H1 (cell line): ENCODE measurements at regions not wholly inside any gene's neighbourhood (a gene's known extent, or its start where the extent isn't known, plus 50 kb on each side); places are given as distances from the start of the nearest gene placed in this dataset.

Experiments used
- CTCF ChIA-PET: fragments of 300-600 bp; sonication (Branson Sonifier 250); formaldehyde crosslinking; loops from one replicate; lab custom pipeline; 2021; ENCODE audit not compliant: partially characterized antibody; lab: Charles Lee
- POLR2A ChIA-PET: fragments of 300-600 bp; sonication (Branson Sonifier 250); formaldehyde crosslinking; loops from one replicate; lab custom pipeline; 2021; ENCODE audit warnings: inconsistent platforms; ENCODE audit not compliant: partially characterized antibody; lab: Charles Lee
- DNase-seq, 2 experiments: peaks; one replicate each; pipeline versions ENCODE4 v3.0.0 to v3.0.0-alpha.2; 2010 to 2022; ENCODE audit warnings: low spot score in 2 of 2, low read depth in 1 of 2, mixed read lengths in 1 of 2
- FAIRE-seq: peaks from 2 replicates; lab custom pipeline; 2011; peaks lifted over from hg19 to GRCh38; lab: Jason Lieb, UNC
- H2AFZ ChIP-seq: 2 replicates; pipeline ENCODE4 v1.8.1; 2012; ENCODE audit warnings: low read length, inconsistent platforms
- H2AK5ac ChIP-seq: 2 replicates; pipeline ENCODE4 v1.6.1; 2013; ENCODE audit warnings: low read depth, low read length
- H2BK120ac ChIP-seq: replicated peaks from 2 replicates; pipeline ENCODE3; 2013; ENCODE audit warnings: low read depth, low read length, inconsistent platforms
- H2BK12ac ChIP-seq: 2 replicates; pipeline ENCODE4 v1.6.1; 2013; ENCODE audit warnings: low read depth, low read length
- H2BK15ac ChIP-seq: 2 replicates; pipeline ENCODE4 v1.6.1; 2013; ENCODE audit warnings: low read length
- H2BK20ac ChIP-seq: 2 replicates; pipeline ENCODE4 v1.6.1; 2013; ENCODE audit warnings: low read length
- H2BK5ac ChIP-seq: 2 replicates; pipeline ENCODE4 v1.6.1; 2013; ENCODE audit warnings: low read depth, low read length
- H3K14ac ChIP-seq: 2 replicates; pipeline ENCODE4 v1.6.1; 2013; ENCODE audit warnings: inconsistent platforms; ENCODE audit not compliant: insufficient read length
- H3K18ac ChIP-seq: 2 replicates; pipeline ENCODE4 v1.6.1; 2013; ENCODE audit warnings: low read length; ENCODE audit errors: extremely low read depth
- H3K23ac ChIP-seq: 2 replicates; pipeline ENCODE4 v1.6.1; 2013; ENCODE audit warnings: inconsistent platforms; ENCODE audit not compliant: insufficient read length
- H3K23me2 ChIP-seq: 2 replicates; pipeline ENCODE4 v1.6.1; 2013; ENCODE audit warnings: low read depth, low read length
- H3K27ac ChIP-seq: 2 replicates; pipeline ENCODE4 v1.6.1; 2011; ENCODE audit warnings: low read depth, low read length, inconsistent platforms
- H3K27me3 ChIP-seq, 4 experiments: replicated peaks in 1 of 4; 1 replicate in 1 of 4; 2 replicates in 3 of 4; pipeline versions ENCODE4 v1.6.1 to v1.8.1; 2011 to 2013; ENCODE audit warnings: low read length in 3 of 4, mild to moderate bottlenecking in 3 of 4, inconsistent platforms in 2 of 4, mixed read lengths in 2 of 4, moderate library complexity in 1 of 4; ENCODE audit not compliant: control insufficient read depth in 3 of 4, insufficient read depth in 3 of 4; ENCODE audit errors: extremely low read depth in 1 of 4
- H3K36me3 ChIP-seq, 4 experiments: 2 replicates each; pipeline versions ENCODE4 v1.6.1 to v1.8.1; 2011 to 2013; ENCODE audit warnings: mild to moderate bottlenecking in 4 of 4, low read length in 3 of 4, moderate library complexity in 2 of 4, control low read depth in 1 of 4, inconsistent platforms in 1 of 4; ENCODE audit not compliant: insufficient read depth in 4 of 4, control insufficient read depth in 2 of 4
- H3K4ac ChIP-seq: replicated peaks from 2 replicates; pipeline ENCODE3; 2013; ENCODE audit warnings: low read length, low read depth, mixed read lengths, inconsistent platforms; ENCODE audit not compliant: insufficient read length
- H3K4me1 ChIP-seq, 4 experiments: replicated peaks in 1 of 4; 1 replicate in 1 of 4; 2 replicates in 3 of 4; pipeline versions ENCODE4 v1.6.1 to v1.8.1; 2011 to 2013; ENCODE audit warnings: low read length in 3 of 4, inconsistent platforms in 2 of 4, mixed read lengths in 1 of 4; ENCODE audit not compliant: insufficient read depth in 4 of 4, control insufficient read depth in 3 of 4
- H3K4me2 ChIP-seq, 2 experiments: 2 replicates each; pipeline versions ENCODE4 v1.6.1 to v1.8.1; 2011 to 2013; ENCODE audit warnings: low read depth in 2 of 2, low read length in 2 of 2, control low read depth in 1 of 2, inconsistent platforms in 1 of 2, mild to moderate bottlenecking in 1 of 2; ENCODE audit not compliant: insufficient read depth in 1 of 2
- H3K4me3 ChIP-seq, 4 experiments: fragments of 200-600, 300-600 bp in 1 of 4; sonication (generic), shearing (Covaris generic), sonication (Bioruptor Twin) in 1 of 4; 2 replicates each; pipeline versions ENCODE4 v1.5.1 to v1.8.1; 2011 to 2016; ENCODE audit warnings: low read length in 4 of 4, low read depth in 3 of 4, control low read depth in 2 of 4, inconsistent platforms in 2 of 4, mild to moderate bottlenecking in 2 of 4, mixed read lengths in 1 of 4, moderate library complexity in 1 of 4; ENCODE audit not compliant: insufficient read depth in 2 of 4; ENCODE audit errors: extremely low read depth in 1 of 4
- H3K56ac ChIP-seq: replicated peaks from 2 replicates; pipeline ENCODE3; 2013; ENCODE audit warnings: low read depth, mild to moderate bottlenecking, mixed read lengths, low read length, inconsistent platforms; ENCODE audit not compliant: insufficient read length
- H3K79me1 ChIP-seq: 2 replicates; pipeline ENCODE4 v1.6.1; 2013; ENCODE audit warnings: low read depth, low read length, control low read depth
- H3K79me2 ChIP-seq, 2 experiments: 2 replicates each; pipeline versions ENCODE4 v1.6.1 to v1.8.1; 2012 to 2013; ENCODE audit warnings: low read length in 2 of 2, mild to moderate bottlenecking in 2 of 2, inconsistent platforms in 1 of 2; ENCODE audit not compliant: insufficient read depth in 2 of 2, control insufficient read depth in 1 of 2
- H3K9ac ChIP-seq, 4 experiments: replicated peaks in 1 of 4; 1 replicate in 1 of 4; 2 replicates in 3 of 4; pipeline versions ENCODE4 v1.6.1 to v1.8.1; 2011 to 2013; ENCODE audit warnings: low read depth in 3 of 4, low read length in 3 of 4, control low read depth in 2 of 4, mild to moderate bottlenecking in 2 of 4, moderate library complexity in 2 of 4, inconsistent platforms in 1 of 4; ENCODE audit errors: extremely low read depth in 1 of 4
- H3K9me3 ChIP-seq, 2 experiments: 2 replicates each; pipeline versions ENCODE4 v1.6.1 to v1.8.1; 2012 to 2013; ENCODE audit warnings: mild to moderate bottlenecking in 2 of 2, moderate library complexity in 2 of 2, control low read depth in 1 of 2, inconsistent platforms in 1 of 2, low read depth in 1 of 2, low read length in 1 of 2, mixed read lengths in 1 of 2; ENCODE audit not compliant: insufficient read depth in 2 of 2
- H4K20me1 ChIP-seq, 2 experiments: replicated peaks in 1 of 2; 2 replicates each; pipeline versions ENCODE3 to v1.8.1; 2011 to 2013; ENCODE audit warnings: inconsistent platforms in 2 of 2, low read length in 2 of 2, mild to moderate bottlenecking in 1 of 2; ENCODE audit not compliant: insufficient read depth in 2 of 2, control insufficient read depth in 1 of 2
- H4K5ac ChIP-seq: 2 replicates; pipeline ENCODE4 v1.6.1; 2013; ENCODE audit warnings: low read length, low read depth, mixed read lengths, inconsistent platforms; ENCODE audit not compliant: insufficient read length
- H4K8ac ChIP-seq: 2 replicates; pipeline ENCODE4 v1.8.0; 2013; ENCODE audit warnings: mild to moderate bottlenecking, moderate library complexity, low read length, inconsistent platforms; ENCODE audit not compliant: insufficient read depth; ENCODE audit errors: extremely low read depth
- H4K91ac ChIP-seq: replicated peaks from 2 replicates; pipeline ENCODE3; 2013; ENCODE audit warnings: low read length, mixed read lengths, inconsistent platforms; ENCODE audit not compliant: insufficient read length
- FOSL1 ChIP-seq: IDR thresholded peaks from 2 replicates; pipeline ENCODE4 v1.6.1; 2011; ENCODE audit warnings: mild to moderate bottlenecking, low read depth, low read length, moderate library complexity; ENCODE audit not compliant: insufficient read depth
- GABPA ChIP-seq: IDR thresholded peaks from 2 replicates; pipeline ENCODE4 v1.6.1; 2011; ENCODE audit warnings: mild to moderate bottlenecking, low read length, moderate library complexity, borderline replicate concordance; ENCODE audit not compliant: insufficient read depth
- HDAC2 ChIP-seq, 2 experiments: fragments of 300-600 bp in 1 of 2; sonication (generic) in 1 of 2; IDR thresholded peaks; 2 replicates each; pipeline ENCODE4 v1.6.1; 2011 to 2012; ENCODE audit warnings: low read depth in 2 of 2, low read length in 2 of 2, mild to moderate bottlenecking in 2 of 2, moderate library complexity in 2 of 2, borderline replicate concordance in 1 of 2, inconsistent platforms in 1 of 2
- KDM4A ChIP-seq: IDR thresholded peaks from one replicate; pipeline ENCODE4 v1.7.1; 2012; ENCODE audit warnings: low read depth, mild to moderate bottlenecking, moderate library complexity, low read length, inconsistent platforms; ENCODE audit not compliant: severe bottlenecking
- NANOG ChIP-seq: IDR thresholded peaks from 2 replicates; pipeline ENCODE4 v1.6.1; 2011; ENCODE audit warnings: low read length, low read depth, mild to moderate bottlenecking, inconsistent platforms; ENCODE audit not compliant: insufficient read depth, poor library complexity, severe bottlenecking
- POLR2A ChIP-seq, 2 experiments: IDR thresholded peaks; 1 replicate in 1 of 2; 2 replicates in 1 of 2; pipeline ENCODE4 v1.6.1; 2011; ENCODE audit warnings: low read depth in 2 of 2, low read length in 2 of 2, mild to moderate bottlenecking in 2 of 2; ENCODE audit errors: control extremely low read depth in 1 of 2
- POU5F1 ChIP-seq: IDR thresholded peaks from 2 replicates; pipeline ENCODE4 v1.6.1; 2011; ENCODE audit warnings: low read depth, mild to moderate bottlenecking, low read length, moderate library complexity
- RFX5 ChIP-seq: IDR thresholded peaks from 2 replicates; pipeline ENCODE4 v1.6.1; 2011; ENCODE audit warnings: low read depth, low read length, improper control_type of control experiment, borderline replicate concordance
- RNF2 ChIP-seq: fragments of 200-900, 300-1000 bp; sonication (generic); IDR thresholded peaks from 2 replicates; pipeline ENCODE4 v1.7.1; 2016; ENCODE audit warnings: borderline replicate concordance, low read depth, mild to moderate bottlenecking, antibody characterized with exemption, low read length; ENCODE audit not compliant: poor library complexity, severe bottlenecking; ENCODE audit errors: missing control alignments
- SIX5 ChIP-seq: IDR thresholded peaks from 2 replicates; pipeline ENCODE4 v1.6.1; 2011; ENCODE audit warnings: mild to moderate bottlenecking, low read depth, low read length
- WGBS, 2 experiments: shearing (Covaris generic) in 1 of 2; methylation state at CpG; one replicate each; pipeline versions ENCODE4 v1.1.6 to v1.1.7; 2013 to 2015; ENCODE audit warnings: low lambda C conversion rate in 2 of 2, mixed read lengths in 2 of 2, inconsistent platforms in 1 of 2, low coverage in 1 of 2, missing lambda C conversion rate in 1 of 2; ENCODE audit not compliant: insufficient replicate concordance in 2 of 2, insufficient coverage in 1 of 2, insufficient read length in 1 of 2; ENCODE audit errors: extremely low coverage in 1 of 2, missing lambda C conversion rate in 1 of 2; 5-methylcytosine and 5-hydroxymethylcytosine counted together
- TF ChIP-seq, protein P1 (sequence below): IDR thresholded peaks from 2 replicates; pipeline ENCODE4 v1.6.1; 2011; ENCODE audit warnings: low read length, improper control_type of control experiment

DNA sequence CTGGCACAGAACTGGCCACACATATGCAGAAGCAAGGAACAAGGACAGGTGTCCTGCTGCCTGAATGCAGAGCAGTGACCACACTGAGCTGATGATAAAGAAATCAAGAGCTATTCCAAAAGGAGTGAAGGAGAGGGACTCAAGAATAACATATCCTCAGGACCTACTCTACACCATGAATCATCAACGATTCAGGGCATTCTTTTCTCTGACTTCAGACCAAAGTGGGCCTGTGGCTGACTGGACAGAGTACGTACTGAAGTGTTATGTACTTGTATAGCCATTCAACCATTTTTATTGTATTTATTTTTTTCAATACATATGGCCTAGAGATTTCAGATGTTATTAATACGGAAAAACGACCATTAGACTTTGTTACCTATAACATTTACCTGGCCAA is 177.5 kb upstream of the TMTC1 start:
- Histone ChIP-seq H2AFZ (no peak overlapping the region), H3K4me2 (no peak overlapping the region), H4K20me1 (no peaks in the 10 kb centered on the region), H3K9ac (no peak overlapping the region), H2BK20ac (no peak overlapping the region), H2AK5ac (no peak overlapping the region), H4K5ac (no peak overlapping the region), H3K79me2 (no peaks in the 10 kb centered on the region), H4K8ac (no peak overlapping the region), H3K4me1 (no peaks in the 10 kb centered on the region), H2BK120ac (no peak overlapping the region), H3K18ac (no peak overlapping the region), H3K4me3 (no peak overlapping the region), H4K91ac (no peak overlapping the region), H3K23ac (no peak overlapping the region), H2BK5ac (no peak overlapping the region), H3K56ac (no peak overlapping the region), H3K4ac (no peak overlapping the region), H3K27me3 (no peaks in the 10 kb centered on the region), H3K79me1 (no peaks in the 10 kb centered on the region), H3K14ac (no peak overlapping the region), H2BK12ac (no peak overlapping the region), H3K9me3 (no peaks in the 10 kb centered on the region), H3K36me3 (no peaks in the 10 kb centered on the region), H3K27ac (no peak overlapping the region), H2BK15ac (no peak overlapping the region), H3K23me2 (no peaks in the 10 kb centered on the region)
- FAIRE-seq (no peak), DNase-seq (no peak)
- CTCF ChIA-PET: interaction anchor here (1.6 kb wide), 1 partner anchor 10 kb away, joined by 4 read pairs; no protein-coding TSS in a partner anchor
- WGBS, 2 experiments: 75% methylated on average over 4 of the region's 4 CpGs; no CpG with 5 or more reads in 1 of the 2 experiments
- POLR2A ChIA-PET: no interaction called here
- no peak for TF ChIP-seq POLR2A (IDR thresholded peaks at IDR 0.05; ENCODE audit: control extremely low read depth in 1 of 2, low read depth in 2 of 2, low read length in 2 of 2)
- no peak for TF ChIP-seq KDM4A
- TF ChIP-seq RFX5: no peak
- TF ChIP-seq, protein P1, sequence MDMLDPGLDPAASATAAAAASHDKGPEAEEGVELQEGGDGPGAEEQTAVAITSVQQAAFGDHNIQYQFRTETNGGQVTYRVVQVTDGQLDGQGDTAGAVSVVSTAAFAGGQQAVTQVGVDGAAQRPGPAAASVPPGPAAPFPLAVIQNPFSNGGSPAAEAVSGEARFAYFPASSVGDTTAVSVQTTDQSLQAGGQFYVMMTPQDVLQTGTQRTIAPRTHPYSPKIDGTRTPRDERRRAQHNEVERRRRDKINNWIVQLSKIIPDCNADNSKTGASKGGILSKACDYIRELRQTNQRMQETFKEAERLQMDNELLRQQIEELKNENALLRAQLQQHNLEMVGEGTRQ: no peak
- no peak for TF ChIP-seq RNF2
- TF ChIP-seq HDAC2 (IDR thresholded peaks at IDR 0.05; ENCODE audit: borderline replicate concordance in 1 of 2, low read depth in 2 of 2, low read length in 2 of 2): no peak
- TF ChIP-seq GABPA: no peak
- no peak for TF ChIP-seq POU5F1
- no peak for TF ChIP-seq SIX5
- TF ChIP-seq FOSL1: no peak
- no peak for TF ChIP-seq NANOG
